Activated CD8-positive, alpha-beta T cell treated with anti-CD3 and anti-CD28 coated beads for 36 hours (primary cell): ENCODE measurements at regions not wholly inside any gene's neighbourhood (a gene's known extent, or its start where the extent isn't known, plus 50 kb on each side); places are given as distances from the start of the nearest gene placed in this dataset.

Experiments
- ATAC-seq: fragments of 200-7000 bp; cut with Tn5 transposase; one replicate; pipeline ENCODE4 v1.10.0; 2021; ENCODE audit warnings: mild to moderate bottlenecking, moderate library complexity
- CTCF ChIA-PET: fragments of 350-600 bp; sonication (Branson Sonifier 250); formaldehyde crosslinking; loops from one replicate; lab custom pipeline; 2021; ENCODE audit warnings: antibody characterized with exemption; lab: Charles Lee
- POLR2A ChIA-PET: fragments of 350-600 bp; sonication (Branson Sonifier 250); formaldehyde crosslinking; loops from one replicate; lab custom pipeline; 2021; ENCODE audit warnings: antibody characterized with exemption; lab: Charles Lee
- DNase-seq: peaks from one replicate; pipeline ENCODE4 v3.0.0-alpha.2; 2020
- H3K27ac Mint-ChIP-seq: one replicate; pipeline ENCODE4 v1.8.0; 2021; ENCODE audit warnings: mild to moderate bottlenecking, mixed read lengths
- H3K27me3 Mint-ChIP-seq: one replicate; pipeline ENCODE4 v1.8.0; 2021; ENCODE audit warnings: mixed read lengths
- H3K36me3 Mint-ChIP-seq: one replicate; pipeline ENCODE4 v1.8.0; 2021; ENCODE audit warnings: low read depth, mixed read lengths
- H3K4me1 Mint-ChIP-seq: one replicate; pipeline ENCODE4 v1.8.0; 2021; ENCODE audit warnings: low read depth, mixed read lengths
- H3K4me3 Mint-ChIP-seq: one replicate; pipeline ENCODE4 v1.8.0; 2021; ENCODE audit warnings: mild to moderate bottlenecking, moderate library complexity, mixed read lengths
- H3K9me3 Mint-ChIP-seq: one replicate; pipeline ENCODE4 v1.8.0; 2021; ENCODE audit warnings: mixed read lengths
- CTCF ChIP-seq: fragments of 200-600 bp; IDR thresholded peaks from one replicate; pipeline ENCODE4 v1.8.0; 2022; ENCODE audit warnings: antibody characterized with exemption, mild to moderate bottlenecking
- intact Hi-C: fragments of 100-400 bp; cut with micrococcal nuclease; formaldehyde crosslinking; loops from one replicate; pipeline ENCODE4 v1.10.0; 2022

GRCh38 chr14:98501836-98502235, 770.2 kb downstream of the BCL11B start:
- ChIA-PET CTCF (no interaction called here), POLR2A (no interaction called here)
- Mint-ChIP-seq H3K4me1 (peaks cover 2% of the 10 kb centered on the region), H3K27ac (no peak overlapping the region), H3K9me3 (no peaks in the 10 kb centered on the region), H3K36me3 (no peaks in the 10 kb centered on the region), H3K4me3 (no peak overlapping the region), H3K27me3 (no peaks in the 10 kb centered on the region)
- ATAC-seq (no peak), DNase-seq (no peak)
- intact Hi-C loops: no loop called here
- no peak for TF ChIP-seq CTCF

- intact Hi-C loops: no loop called here
- ATAC-seq (no peak), DNase-seq (no peak)
- Mint-ChIP-seq H3K4me3 (no peak overlapping the region), H3K4me1 (peaks cover 2% of the 10 kb centered on the region), H3K9me3 (no peaks in the 10 kb centered on the region), H3K27me3 (no peaks in the 10 kb centered on the region), H3K36me3 (no peaks in the 10 kb centered on the region), H3K27ac (no peak overlapping the region)
- POLR2A ChIA-PET: no interaction called here
- no peak for TF ChIP-seq CTCF
- CTCF ChIA-PET: no interaction called here
These were observed 768.7 kb downstream of the BCL11B start for GRCh38 chr14:98503086-98503815.

GRCh38 chr14:98507264-98507663, 764.7 kb downstream of the BCL11B start:
- no peak for ATAC-seq
- H3K9me3 Mint-ChIP-seq: peaks cover 6% of the 10 kb centered on the region
- ChIA-PET POLR2A (no interaction called here), CTCF (interaction anchor here (1.1 kb wide), 1 partner anchor 15 kb away, joined by 3 read pairs; no protein-coding TSS in a partner anchor)
- TF ChIP-seq CTCF: no peak
- no peak overlapping the region for H3K27ac Mint-ChIP-seq
- intact Hi-C loops: no loop called here
- no peak overlapping the region for H3K4me3 Mint-ChIP-seq
- no peaks in the 10 kb centered on the region for H3K36me3 Mint-ChIP-seq
- peaks cover 18% of the 10 kb centered on the region for H3K4me1 Mint-ChIP-seq
- H3K27me3 Mint-ChIP-seq: no peaks in the 10 kb centered on the region
- no peak for DNase-seq

- H3K27me3 Mint-ChIP-seq: no peaks in the 10 kb centered on the region
These were observed 761.6 kb downstream of the BCL11B start for GRCh38 chr14:98510392-98510791.

More at GRCh38 chr14:98510392-98510791, 761.6 kb downstream of the BCL11B start:
- intact Hi-C loops: no loop called here
- ATAC-seq (no peak), DNase-seq (no peak)
- ChIA-PET CTCF (no interaction called here), POLR2A (no interaction called here)
- H3K27ac Mint-ChIP-seq: no peak overlapping the region
- peaks cover 6% of the 10 kb centered on the region for H3K9me3 Mint-ChIP-seq
- no peak overlapping the region for H3K4me3 Mint-ChIP-seq
- no peak for TF ChIP-seq CTCF
- no peaks in the 10 kb centered on the region for H3K36me3 Mint-ChIP-seq
- H3K4me1 Mint-ChIP-seq: peaks cover 36% of the 10 kb centered on the region
